ENCODE measurements at regions not wholly inside any gene's neighbourhood (a gene's known extent, or its start where the extent isn't known, plus 50 kb on each side); places are given as distances from the start of the nearest gene placed in this dataset.
"Not testable (repeated sequence)": the region's sequence is repeated elsewhere in the genome, so short reads cannot be mapped to it uniquely, and the experiment has no call there.

DNA sequence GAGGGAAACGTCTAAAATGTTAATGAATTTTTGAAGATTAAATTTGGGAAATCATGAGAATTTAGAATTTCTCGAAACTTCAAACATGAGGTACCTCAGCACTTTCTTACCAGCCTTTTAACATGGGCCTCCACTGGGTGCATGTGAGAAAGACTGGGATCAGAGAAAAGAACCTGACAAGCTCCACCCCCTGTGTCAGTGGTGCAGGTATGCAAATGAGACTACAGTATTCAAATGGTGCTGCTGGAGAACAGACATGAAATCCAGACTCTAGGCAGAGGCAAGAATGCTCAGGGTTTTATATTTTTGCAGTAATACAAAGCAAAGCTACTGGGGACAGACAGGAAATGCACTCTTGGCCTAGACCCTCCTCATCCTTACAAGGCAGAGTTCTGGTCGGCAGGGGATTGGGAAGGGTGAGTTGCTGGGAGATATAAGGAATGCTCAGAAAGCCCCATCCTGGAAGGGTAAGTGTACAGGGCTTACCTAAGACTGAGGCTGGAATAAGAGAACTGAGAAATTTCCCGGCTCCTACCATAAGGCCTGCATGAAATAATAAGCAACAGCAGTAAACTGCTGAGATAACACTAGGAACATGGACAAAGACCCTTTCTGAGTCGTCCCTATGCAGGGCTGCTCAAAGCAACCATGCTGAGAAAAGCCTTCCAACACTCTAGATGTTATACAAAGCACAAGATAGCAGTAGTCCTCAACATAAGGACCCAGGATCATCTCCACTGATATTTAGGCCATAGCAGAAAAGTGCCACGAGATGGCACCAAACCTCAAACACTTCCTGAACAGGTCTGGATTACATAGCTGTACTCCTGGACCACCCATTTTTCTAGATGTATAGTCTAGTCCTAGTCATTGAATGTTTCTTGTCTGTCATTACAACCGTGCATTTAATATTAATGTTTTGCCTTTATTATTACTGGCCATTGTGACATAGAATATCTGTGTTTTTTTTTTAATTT is 260.8 kb downstream of the RASSF9 start:
- peak; percentile 13 for DNase-seq

DNA sequence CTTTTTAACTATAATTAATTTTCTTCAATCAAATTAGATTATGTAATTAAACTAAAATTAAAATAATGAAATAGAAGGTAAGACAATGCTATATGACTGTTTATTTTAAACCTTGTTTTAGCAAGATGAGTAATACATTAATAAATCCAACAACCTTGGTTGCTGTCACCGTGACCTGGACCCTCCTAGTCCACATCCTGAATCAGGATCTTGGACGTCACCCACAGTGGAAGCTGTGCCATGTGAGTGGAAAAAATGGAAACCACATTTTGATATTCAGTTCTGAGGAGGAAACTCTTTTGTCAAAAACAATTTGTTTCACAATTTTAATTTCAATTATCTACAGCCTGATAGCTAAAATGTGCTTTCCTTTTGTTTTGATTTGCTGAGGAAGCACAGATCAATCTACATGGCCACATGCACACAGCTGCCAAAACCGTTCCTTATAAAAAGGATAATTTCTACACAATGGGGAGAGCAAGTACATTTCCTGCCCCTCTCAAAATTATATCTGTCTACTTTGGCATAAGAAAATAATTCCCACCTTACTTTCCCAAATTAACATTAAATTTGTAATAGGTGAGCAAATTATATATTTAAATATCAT is 255.5 kb downstream of the RASSF9 start:
- no peak for DNase-seq

DNA sequence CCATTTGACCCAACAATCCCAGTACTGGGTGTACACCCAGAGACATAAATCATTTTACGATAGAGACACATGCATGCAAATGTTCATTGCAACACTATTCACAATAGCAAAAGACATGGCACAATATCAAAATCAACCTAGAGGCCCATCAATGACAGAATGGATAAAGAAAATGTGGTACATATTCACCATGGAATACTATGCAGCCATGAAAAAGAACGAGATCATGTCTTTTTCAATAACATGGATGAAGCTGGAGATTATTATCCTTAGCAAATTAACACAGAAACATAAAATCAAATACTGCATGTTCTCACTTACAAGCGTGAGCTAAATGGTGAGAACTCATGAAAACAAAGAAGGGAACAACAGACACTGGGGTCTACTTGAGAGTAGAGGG is 249.1 kb downstream of the RASSF9 start:
- DNase-seq: no peak

GRCh38 chr12:85588221-85588620 is 248.0 kb downstream of the RASSF9 start:
- no peak for DNase-seq

DNA sequence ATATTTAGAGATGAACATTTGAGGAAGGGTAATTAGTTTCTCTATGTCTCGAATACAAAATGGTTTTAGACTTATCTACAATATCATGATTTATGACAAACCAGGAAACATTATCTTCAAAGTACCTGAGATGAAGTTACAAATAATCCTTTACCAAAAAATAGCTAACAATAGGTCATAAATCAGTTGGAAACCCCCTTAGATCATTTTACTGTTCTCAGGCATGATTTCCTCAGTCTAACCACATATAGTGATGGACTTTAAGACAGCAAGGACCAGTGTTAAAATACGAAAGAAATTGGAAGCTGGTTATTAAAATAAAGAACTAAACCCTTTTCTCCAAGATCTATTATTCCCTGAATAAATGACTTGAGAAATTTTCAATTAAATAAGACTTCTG is 235.4 kb downstream of the RASSF9 start:
- DNase-seq: no peak

GRCh38 chr12:85603556-85603955 is 232.7 kb downstream of the RASSF9 start:
- DNase-seq: no peak

DNA sequence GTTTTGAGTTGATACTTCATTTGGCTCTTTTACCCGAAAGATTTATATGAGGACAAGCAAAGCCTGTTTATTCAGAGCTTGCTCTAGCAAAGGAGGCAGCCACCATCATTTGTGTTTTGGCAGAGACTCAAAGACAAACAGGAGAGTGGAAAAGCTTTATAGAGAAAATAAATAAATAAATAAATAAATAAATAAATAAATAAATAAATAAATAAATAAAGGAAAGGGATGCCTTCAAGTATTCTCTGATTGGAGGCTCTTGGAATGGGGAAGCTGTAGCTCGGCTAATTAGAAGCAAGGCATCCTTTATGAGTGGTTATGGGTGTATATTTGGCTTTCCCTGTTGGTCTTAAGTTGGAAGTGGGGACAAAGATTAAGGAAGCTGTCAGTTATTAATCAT is 229.8 kb downstream of the RASSF9 start:
- no peak for DNase-seq

- no peak for DNase-seq
Observed at GRCh38 chr12:85609778-85610177, 226.4 kb downstream of the RASSF9 start.

GRCh38 chr12:85610194-85610593 is 226.0 kb downstream of the RASSF9 start:
- no peak for DNase-seq

DNA sequence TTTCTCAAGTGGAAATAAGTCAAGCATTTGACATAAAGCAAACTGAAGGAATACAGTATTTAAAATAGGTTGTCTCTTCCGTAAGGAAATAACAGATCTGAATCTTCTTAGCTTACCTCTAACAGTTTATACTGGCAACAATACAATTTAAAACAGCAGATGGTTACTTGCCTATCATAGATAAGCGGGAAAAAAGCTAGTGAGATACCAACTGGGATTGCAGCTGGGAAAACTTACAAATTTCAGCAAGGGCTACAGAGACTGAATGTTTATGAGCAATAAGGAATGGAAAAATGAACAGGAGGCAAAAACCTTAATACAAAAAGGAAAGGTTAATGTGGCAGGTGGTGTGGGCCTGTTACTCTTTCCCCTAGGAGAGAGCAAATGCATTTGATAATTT is 220.0 kb downstream of the RASSF9 start:
- no peak for DNase-seq

GRCh38 chr12:85617307-85618091 is 218.7 kb downstream of the RASSF9 start:
- no peak for DNase-seq

- DNase-seq: no peak
Observed at GRCh38 chr12:85621041-85621440, 215.2 kb downstream of the RASSF9 start.

DNA sequence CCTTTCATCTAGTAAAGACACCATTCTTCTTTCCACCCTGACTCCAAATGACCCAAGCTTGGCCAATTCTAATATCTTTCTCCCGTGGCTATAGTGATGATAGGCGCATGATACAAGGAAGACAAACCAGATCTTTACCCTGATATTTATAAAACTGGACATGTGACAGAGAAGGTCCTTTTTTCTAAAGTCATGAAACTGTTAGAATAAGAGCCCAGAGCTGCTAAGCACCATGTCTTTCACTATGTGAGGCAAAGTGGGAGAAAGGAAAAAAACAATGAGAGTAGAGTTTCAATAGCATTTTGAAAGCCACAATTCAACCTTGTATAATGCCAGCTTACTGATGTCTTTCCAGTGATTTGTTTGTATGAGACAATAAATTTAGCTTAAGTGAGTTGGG is 212.4 kb downstream of the RASSF9 start:
- DNase-seq: no peak

DNA sequence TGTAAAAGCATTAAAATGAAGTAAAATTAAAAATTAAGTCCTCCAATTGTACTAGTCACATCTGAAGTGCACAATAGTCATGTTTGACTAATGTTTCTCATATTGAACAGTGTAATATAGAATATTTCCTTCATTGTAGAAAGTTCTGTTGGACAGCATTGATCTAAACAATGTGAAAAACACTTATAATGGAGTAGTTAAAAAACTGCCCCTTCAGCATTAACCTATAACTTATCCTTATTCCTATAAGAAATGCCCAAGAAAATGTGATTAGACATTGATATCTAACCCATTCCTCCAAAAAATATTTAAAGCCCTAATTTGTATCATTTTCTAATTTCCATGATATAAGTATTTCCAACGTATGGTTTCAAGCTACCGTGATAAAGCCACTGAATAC is 210.7 kb downstream of the RASSF9 start:
- DNase-seq: no peak

GRCh38 chr12:85626001-85626783 is 210.0 kb downstream of the RASSF9 start:
- no peak for DNase-seq

DNA sequence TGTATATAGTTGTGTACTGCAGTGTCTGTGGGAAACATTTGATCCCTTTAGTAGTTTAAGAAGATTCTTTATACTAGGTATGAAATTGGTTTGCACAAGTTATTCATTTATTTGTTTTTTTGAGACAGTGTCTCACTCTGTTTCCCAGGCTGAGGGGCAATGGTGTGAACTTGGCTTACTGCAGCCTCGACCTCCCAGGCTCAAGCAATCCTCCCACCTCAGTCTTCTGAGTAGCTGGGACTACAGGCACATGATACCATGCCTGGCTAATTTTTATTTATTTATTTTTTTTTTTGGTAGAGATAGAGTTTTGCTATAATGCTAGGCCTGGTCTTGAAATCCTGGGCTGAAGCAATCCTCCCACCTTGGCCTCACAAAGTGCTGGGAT is 209.4 kb downstream of the RASSF9 start:
- no peak for DNase-seq

DNA sequence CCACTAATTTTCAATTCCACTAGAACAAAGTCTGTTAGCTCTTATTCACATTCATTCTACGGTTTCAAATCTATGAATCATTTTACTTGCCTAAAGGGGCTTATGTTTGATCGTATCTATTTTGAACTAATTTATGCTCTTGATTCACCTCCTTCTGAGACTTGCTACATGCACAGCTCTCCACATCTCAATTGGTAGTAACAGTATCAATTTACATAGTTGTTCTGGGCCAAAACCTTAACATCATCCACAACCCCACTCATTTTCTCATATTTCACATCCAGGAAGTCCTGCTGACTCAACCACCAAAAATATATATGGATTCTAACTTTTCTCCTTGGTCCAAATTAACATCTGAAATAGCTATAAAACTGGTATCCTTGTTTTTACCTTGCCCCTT is 208.6 kb downstream of the RASSF9 start:
- no peak for DNase-seq

DNA sequence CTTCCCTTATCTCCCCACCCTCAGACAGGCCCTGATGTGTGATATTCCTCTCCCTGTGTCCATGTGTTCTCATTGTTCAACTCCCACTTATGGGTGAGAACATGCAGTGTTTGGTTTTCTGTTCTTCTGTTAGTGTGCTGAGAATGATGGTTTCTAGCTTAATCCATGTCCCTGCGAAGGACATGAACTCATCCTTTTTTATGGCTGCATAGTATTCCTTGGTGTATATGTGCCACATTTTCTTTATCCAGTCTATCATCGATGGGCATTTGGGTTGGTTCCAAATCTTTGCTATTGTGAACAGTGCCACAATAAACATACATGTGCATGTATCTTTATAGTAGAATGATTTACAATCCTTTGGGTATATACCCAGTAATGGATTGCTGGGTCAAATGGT is 207.6 kb downstream of the RASSF9 start:
- DNase-seq: not testable (repeated sequence)

DNA sequence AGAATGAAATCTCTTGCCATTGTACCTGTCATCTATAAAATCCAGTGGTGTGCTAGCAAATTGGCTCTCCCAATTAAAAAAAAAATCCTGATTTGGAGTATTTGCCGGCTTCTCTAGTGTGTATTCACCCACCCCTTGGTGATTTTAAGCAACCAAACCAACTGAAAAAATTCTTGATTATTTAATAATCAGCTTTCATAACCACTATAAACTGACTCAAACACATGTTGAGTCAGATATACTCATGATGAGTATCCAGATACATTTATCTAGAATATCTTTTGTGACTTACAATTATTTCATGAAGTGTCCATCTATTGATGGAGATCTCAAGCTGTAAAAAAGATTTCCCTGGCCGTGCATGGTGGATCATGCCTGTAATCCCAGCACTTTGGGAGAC is 205.4 kb downstream of the RASSF9 start:
- no peak for DNase-seq

DNA sequence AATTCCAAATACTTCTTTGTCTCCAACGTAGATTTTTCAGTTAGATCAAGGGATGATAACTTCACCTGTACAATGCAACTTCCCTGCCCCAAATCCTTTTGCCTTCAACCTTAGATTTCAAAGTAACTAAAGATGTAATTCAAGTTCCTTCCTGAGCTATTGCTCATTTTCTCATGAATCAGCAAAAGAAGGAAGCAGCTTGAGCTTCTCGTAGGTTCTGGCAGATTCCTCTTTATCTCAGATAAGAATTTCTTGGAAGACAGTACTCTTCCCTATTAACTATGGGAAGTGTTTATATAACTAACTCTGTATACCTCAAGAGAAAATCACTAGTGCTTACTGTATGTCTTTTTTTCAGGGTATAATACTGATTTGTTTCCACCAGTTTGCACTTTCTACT is 203.8 kb downstream of the RASSF9 start:
- DNase-seq: no peak

DNA sequence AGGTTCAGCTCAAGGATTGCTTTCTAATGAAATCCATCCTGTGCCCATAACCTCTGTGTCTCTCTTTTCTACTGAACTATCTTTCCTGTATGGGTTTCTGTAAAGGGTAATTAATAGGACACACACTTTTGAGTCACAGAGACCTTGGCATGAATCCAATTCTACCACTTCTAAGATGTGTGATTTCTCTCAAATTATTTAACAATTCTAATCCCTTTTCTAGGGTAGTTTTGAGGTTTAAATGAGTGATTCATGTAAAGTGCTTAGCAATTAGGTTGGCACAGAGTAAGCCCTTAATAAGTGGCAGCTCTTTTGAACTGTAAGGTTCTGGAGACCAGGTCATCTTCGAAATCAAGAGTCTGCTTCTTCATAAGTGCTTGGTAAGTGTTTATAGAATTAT is 202.7 kb downstream of the RASSF9 start:
- DNase-seq: no peak

DNA sequence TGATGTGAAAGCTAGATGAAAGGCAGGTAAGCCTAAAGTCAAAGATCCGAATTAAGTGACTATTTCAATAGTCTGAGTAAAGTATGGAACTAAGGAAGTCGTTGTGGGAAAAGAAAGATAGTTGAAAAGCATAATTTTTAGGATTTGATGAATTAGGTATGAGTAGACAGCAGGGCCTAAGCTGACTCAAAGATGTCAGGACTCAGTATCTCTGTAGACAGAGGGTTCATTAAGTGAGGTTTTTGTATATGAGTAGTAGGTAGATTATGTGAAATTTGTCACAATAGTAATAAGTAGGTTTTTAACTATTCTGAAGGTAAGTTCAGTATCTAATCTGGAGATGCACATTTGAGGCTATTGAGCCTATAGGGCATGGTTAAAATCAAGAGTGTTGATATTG is 196.4 kb downstream of the RASSF9 start:
- no peak for DNase-seq

- DNase-seq: no peak
Observed at GRCh38 chr12:85641796-85642195, 194.4 kb downstream of the RASSF9 start.
